ENCODE measurements at regions not wholly inside any gene's neighbourhood (a gene's known extent, or its start where the extent isn't known, plus 50 kb on each side); places are given as distances from the start of the nearest gene placed in this dataset.

DNA sequence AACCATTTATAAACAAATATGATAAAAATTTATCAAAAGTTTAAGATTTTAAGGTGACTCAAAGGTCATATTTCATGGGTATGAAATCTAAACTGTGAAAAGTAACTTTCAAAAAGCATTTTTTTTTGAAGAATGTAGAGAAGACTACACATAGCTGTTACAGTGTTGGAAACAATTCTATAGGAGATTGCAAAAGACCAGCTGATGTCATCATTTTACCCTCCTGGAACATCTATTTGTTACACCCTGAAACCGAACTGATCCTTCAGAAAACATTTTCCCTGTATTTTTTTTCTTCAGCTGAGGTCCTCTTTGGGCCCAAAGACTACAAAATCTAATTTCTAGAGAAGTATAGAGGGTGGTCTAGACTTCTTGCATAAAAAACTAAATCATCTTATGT, 297.5 kb upstream of the FERMT1 start:
- TF ChIP-seq POLR2AphosphoS5 (IDR thresholded peaks at IDR 0.05; ENCODE audit: low read depth, low read length) (no peak), EZH2 (IDR thresholded peaks at IDR 0.05) (no peak), RAD21 (IDR thresholded peaks at IDR 0.05; ENCODE audit: low read depth) (no peak), SP1 (IDR thresholded peaks at IDR 0.05; ENCODE audit: low read depth) (no peak)
- TF ChIP-seq, protein P1, sequence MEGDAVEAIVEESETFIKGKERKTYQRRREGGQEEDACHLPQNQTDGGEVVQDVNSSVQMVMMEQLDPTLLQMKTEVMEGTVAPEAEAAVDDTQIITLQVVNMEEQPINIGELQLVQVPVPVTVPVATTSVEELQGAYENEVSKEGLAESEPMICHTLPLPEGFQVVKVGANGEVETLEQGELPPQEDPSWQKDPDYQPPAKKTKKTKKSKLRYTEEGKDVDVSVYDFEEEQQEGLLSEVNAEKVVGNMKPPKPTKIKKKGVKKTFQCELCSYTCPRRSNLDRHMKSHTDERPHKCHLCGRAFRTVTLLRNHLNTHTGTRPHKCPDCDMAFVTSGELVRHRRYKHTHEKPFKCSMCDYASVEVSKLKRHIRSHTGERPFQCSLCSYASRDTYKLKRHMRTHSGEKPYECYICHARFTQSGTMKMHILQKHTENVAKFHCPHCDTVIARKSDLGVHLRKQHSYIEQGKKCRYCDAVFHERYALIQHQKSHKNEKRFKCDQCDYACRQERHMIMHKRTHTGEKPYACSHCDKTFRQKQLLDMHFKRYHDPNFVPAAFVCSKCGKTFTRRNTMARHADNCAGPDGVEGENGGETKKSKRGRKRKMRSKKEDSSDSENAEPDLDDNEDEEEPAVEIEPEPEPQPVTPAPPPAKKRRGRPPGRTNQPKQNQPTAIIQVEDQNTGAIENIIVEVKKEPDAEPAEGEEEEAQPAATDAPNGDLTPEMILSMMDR (IDR thresholded peaks at IDR 0.05 in 2 of 3, conservative IDR thresholded peaks at IDR 0.05 in 1 of 3; ENCODE audit: borderline replicate concordance in 1 of 3, insufficient read depth in 1 of 3, low read depth in 2 of 3, low read length in 2 of 3) = no peak

Data from HCT116 (cell line).